ENCODE measurements at regions not wholly inside any gene's neighbourhood (a gene's known extent, or its start where the extent isn't known, plus 50 kb on each side); places are given as distances from the start of the nearest gene placed in this dataset.
"Not testable (repeated sequence)": the region's sequence is repeated elsewhere in the genome, so short reads cannot be mapped to it uniquely, and the experiment has no call there.

DNA sequence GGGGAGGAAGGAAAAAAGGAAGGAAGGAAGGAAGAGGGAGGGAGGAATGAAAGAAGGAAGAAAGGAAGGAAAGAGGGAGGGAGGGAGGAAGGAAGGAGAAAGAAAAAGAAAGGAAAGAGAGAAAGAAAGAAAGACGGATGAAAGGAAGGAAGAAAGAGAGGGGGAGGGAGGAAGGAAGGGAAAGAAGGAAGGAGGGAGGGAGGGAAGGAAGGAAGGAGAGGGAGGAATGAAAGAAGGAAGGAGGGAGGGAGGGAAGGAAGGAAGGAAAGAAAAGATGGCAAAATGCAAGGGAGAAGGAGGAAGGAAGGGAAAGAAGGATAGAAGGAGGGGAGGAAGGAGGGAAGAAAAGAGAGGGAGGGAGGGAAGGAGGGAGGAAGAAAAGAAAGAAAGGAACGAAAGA, 257.3 kb upstream of the C16orf82 start:
- no peak for DNase-seq

DNA sequence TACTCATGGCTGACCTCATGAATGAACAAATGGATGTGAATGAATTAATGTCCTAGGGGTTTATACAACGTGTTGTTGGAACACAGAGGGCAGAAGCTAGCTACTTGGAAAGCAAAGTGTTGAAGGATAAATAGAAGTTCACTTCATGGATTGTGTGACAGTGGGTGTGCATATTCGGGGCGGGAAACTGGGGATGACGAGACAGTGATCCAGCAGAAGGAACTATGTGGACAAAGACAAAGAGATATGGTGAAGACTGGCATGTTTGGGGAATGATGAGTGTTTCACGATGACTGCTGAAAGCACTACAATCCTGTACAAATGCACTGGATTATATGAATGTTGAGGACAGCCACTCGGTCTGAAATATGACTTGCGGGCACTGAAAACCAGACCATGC, 250.5 kb upstream of the C16orf82 start:
- DNase-seq, result no peak

DNA sequence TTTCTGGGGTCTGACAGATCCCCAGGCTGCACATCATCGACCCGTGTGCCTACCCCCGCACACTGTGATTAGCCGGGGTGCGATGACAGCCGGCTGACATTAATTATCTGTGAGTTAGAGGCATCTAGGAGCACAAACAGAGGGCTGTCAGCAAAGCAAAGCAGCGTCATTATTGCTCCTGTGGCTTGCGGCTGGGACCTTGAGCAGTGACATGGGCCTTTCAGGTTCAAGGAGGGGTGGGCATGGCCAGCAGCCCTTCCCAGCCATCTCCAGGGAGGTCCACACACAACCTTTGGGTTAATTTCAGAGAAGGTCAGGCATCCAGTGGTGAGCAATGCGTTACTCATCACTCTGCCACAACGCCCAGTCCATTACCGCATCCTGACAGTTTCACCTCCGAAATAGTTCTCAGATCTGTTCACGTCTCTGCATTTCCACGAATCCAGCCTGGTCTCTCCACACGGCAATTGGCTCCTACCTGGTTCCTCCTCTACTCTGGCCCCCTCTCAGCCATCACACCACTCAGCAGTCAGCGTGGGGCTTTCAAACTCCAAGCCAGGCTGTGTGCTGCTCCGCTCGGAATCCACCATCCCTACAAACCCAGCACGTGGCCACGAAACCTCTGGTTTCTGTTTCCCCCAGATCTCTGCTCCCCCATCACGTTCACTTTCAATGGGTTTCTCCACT, 249.7 kb upstream of the C16orf82 start:
- no peak for DNase-seq

DNA sequence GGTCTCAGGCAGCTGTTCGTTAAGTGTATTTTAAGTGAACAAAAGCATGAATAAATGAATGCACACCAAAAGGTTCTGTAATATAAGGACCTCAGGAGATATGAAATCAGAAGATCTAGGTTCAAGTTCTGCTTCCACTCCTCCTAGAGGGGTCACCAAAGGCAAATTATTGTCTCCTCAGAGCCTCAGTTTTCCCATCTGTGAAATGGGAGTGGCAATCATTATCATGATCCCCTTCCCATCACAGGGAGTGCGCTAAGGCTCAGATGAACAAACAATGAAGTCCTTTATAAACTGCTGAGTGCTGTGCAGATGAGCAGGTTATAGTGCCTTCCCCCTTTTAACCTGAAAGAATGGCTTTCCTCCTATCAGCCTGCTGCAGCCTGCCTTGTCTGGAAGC, 248.3 kb upstream of the C16orf82 start:
- DNase-seq, result no peak

DNA sequence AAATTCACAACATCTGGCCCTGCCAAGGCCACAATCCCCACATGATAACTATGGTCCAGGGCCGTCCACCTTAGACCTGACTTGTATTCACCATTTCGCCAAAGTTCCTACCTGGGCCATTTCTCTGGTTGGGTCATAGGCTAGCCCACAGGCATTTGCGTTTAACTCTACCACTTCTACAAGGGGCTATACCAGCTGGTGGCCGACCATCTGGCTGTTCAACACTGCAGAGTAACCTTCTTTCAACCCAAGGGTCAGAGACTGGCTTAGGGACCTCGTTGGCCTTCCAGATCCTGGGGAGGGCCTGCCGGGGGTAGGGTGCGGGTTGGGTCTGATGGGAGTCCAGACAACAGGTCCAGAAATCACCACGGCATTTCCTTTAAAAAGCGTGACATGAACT, 242.3 kb upstream of the C16orf82 start:
- DNase-seq, result no peak

DNA sequence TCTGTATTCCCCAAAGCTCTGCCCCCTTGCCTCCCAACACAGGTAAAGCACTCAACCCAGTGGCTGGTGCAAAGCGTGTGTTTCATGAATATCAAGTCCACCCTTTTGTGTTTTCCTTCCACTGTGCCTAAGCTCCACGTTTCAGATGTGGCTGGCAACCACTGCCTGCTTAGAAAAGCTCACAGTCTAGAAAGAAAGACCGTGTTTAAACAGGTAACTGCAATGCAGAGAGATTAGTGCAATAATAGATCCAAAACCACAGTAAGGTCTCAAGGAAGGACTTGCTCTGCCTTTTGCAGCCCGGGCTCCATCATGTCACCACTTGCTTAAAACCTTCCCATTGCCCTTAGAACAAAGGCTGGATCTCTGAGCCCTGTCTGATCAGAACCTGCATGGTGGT, 240.2 kb upstream of the C16orf82 start:
- no peak for DNase-seq

DNA sequence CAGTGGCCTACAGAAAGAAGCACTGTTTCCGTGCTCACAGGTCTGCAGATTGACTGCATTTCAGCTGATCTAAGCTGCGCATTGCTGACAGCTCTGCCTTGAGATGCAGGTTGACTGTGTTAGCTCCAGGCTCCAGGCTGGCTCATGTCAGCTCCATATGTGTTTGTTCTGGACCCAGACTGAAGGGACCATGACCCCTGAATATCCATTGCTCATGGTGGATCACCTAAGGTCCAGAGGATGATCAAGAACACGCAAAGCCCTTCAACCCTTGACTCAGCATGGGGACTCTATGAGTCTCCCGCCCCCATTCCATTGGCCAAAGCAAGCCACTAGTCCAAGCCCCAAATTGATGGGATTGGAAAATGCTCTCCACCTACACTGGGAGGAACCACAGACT, 239.3 kb upstream of the C16orf82 start:
- DNase-seq, result no peak

DNA sequence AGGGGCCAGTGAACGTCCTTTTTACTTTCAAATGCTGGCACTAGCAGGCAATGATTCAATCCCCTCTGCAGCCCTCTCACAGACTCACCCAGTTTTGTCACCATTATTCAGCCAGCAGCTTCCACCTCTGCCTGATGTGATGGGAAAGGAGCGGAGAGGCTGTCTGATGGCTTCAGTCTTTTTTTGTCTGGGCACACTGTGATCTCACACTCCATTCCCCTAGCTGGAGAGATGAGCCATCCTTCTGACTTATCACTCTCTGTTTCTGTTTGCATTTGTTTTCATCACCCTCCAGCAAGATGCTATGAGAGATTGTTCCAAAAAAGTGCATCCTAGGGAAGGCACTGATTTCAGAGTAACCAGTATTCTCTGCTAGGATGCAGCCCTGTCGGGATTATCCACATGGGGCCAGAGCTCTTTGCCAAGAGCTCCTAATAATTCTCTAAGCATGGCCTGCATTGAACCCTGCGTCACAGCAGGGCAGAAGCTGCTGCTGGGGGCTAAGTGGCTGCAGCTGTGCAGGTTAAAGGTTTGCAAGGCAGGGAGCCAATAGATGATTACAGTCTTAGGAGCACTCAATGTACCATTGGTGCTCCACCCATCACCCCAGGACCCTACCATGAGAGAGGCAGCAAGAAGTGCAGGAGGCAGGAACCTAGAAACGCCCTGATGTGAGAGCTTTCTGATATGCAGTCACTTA, 236.1 kb upstream of the C16orf82 start:
- DNase-seq, result no peak

DNA sequence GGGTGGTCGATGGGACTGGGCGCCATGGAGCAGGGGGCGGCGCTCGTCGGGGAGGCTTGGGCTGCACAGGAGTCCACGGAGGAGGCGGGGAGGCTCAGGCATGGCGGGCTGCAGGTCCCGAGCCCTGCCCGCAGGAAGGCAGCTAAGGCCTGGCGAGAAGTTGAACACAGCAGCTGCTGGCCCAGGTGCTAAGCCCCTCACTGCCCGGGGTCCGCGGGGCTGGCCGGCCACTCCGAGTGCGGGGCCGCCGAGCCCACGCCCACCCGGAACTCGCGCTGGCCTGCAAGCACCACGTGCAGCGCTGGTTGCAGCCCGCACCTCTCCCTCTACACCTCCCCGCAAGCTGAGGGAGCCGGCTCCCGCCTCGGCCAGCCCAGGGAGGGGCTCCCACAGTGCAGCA, 230.6 kb upstream of the C16orf82 start:
- DNase-seq, result not testable (repeated sequence)

DNA sequence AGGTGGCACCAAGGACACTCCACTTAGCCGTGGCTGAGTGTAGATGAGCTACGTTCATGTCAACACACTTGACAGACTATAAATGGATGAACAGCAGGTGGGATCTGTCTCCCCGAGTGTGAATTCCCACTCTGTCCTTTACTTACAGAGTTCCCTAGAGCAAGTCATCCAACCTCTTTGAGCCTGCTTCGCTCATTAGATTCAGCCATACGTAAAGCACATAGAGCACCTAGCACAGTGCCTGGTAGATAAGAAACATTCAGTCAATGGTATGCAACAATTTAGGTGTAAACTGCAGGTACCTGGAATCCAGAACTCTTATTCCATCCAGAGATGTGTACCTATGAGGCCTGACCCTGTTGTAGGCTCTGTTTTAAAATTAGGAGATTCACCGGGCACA, 227.8 kb upstream of the C16orf82 start:
- no peak for DNase-seq

DNA sequence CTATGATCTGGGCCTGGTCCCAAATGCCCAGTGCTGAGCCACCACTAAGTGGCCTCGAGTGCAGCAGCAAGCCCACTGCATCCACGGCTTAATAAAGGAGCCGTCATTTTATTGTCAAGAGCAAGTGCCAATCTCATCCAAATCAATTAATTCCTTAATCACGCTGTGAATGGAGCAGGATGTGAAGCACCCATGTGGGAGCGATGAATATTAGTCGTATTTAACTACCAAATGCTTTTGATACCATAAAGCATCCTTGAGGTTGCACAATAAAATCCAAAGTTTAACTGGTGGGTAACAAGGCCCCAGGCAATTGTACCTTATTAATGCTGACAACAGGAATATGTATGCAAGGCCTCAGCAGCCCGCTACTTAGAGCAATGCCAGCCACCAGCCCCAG, 226.0 kb upstream of the C16orf82 start:
- no peak for DNase-seq

DNA sequence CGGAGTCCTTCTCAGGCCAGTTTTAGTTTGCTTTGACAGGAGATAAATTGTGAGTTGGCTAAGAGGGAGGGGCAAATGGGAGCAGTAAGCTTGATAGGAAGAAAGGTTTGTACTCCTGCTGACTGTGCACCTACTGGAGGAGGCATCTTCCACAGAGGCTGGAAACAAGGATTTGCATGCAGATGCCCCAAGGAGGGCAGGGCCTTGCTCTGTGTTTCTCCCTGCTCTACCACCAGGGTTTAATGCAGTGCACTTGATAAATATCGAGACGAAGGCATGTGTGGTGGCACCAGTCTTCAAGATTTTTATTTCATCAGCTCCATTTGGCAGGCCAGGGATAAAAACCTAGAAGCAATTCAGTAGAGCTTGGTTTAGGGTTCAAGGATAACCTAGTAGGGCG, 210.5 kb upstream of the C16orf82 start:
- no peak for DNase-seq

DNA sequence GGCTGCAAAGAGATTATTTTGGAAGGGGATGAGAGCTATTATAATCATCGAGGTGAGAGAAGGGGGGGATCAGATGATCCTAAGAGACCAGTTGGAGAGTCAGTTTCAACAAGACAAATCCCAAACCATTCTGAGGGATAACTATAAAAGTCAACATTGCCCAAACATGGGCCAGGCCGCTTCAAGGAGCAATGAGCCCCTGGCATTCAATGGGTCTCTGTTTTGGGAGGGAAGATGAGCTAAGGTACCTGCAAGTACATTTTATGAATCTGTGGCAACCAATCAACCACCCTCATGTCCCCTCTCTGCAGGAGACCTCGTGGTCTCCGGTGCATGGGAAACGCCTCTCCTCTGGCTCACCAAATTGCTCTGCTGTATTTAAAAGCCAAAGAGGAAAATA, 209.9 kb upstream of the C16orf82 start:
- no peak for DNase-seq

DNA sequence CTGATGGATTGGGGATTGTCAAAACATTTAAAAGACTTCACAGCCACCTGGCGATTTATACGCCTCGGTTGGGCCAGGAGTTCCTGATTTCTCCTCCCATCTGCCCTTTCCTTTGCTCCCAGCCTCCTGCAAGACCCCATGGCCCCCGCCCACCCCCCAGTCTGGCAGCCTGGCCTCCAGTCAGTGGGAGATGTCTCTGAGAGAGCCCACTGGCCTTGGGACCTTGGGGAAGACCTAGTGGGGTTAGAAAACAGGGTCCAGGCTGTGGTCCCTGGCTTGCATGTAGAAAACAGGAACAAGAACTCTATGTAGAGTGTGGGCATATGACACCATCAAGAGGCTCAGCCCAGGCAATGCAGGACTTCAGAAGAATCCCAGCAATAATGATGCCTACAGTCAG, 209.4 kb upstream of the C16orf82 start:
- DNase-seq, result no peak

DNA sequence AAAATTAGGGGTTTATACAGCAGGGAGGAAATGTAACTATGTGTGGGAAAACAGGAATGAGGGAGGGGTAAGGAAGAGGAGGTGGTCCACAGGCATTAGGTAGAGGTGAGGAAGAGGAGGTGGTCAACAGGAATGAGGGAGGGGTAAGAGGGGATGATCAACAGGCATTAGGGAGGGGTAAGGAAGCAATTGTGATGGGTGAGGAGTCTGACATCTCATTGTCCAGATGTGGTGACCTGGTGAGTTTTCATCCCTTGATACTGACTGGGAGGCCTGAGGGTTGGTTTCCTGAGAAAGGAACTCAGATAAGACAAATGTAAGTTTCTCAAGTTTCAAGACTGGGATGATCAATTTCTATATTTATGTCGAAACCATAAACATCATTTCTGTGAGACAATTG, 206.2 kb upstream of the C16orf82 start:
- DNase-seq, result no peak

DNA sequence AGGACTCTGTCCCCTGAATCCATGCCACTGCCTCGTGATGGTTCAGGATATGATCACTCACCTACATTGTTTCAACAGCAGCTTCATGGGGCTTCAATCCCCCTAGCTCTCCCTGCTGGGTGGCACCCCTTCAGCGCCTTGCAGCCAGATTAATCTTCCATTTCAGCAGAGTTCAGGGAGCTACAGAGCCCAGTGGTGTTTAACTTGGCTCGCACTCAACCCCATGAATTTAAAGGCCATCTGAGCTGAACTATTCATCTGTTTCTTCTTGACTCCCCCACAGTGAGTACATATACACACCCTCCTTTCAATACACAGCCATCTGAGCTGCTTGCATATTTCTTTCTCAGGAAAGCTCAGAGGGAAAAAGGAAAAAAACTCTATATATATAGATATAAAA, 202.8 kb upstream of the C16orf82 start:
- DNase-seq, result no peak

DNA sequence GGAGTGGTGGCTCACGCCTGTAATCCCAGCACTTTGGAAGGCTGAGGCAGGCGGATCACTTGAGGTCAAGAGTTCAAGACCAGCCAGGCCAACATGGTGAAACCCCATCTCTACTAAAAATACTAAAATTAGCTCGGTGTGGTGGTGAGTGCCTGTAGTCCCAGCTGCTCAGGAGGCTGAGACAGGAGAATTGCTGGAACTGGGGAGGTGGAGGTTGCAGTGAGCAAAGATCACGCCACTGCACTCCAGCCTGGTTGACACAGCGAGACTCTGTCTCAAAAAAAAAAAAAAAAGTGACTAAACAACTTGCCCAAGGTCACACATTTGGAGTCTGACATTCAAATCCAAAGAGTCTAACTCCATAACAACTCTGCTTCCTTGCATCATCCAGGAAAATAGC, 192.4 kb upstream of the C16orf82 start:
- not testable (repeated sequence) for DNase-seq

DNA sequence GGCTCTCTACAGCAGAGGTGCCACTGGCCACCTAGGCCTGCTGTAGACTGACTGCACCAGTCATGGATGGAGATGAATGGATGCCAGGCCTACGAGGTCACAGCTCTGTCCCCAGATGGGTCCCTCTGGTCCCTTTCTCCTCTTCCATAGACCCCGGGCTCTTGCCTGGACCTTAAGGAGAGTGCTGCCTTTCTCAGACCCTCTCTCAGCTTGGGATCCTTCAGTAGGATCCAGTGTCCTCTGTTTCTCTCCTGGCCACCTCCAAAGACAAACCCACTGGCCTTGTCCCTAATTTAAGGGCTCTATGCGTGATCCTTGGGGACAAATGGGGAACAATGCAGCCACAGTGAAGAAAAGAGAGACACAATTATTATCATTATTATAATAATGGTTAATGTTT, 189.3 kb upstream of the C16orf82 start:
- DNase-seq, result no peak

DNA sequence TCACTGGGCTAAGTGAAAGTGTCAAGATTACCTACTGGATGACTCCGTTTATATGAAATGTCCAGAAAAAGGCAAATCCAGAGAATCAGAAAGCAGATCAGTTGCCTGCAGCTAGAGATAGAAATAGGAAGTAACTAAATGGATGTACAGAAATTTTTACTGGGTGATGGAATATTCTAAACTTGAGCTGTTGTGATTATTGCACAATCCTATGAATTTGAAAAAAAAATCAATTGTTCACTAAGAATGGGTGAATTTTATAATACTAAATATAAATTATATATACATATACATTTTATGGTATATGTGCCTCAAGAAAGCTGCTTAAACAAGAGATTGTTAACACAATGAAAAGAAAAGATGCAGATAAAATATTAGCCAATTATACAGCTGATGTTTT, 181.1 kb upstream of the C16orf82 start:
- DNase-seq, result no peak

DNA sequence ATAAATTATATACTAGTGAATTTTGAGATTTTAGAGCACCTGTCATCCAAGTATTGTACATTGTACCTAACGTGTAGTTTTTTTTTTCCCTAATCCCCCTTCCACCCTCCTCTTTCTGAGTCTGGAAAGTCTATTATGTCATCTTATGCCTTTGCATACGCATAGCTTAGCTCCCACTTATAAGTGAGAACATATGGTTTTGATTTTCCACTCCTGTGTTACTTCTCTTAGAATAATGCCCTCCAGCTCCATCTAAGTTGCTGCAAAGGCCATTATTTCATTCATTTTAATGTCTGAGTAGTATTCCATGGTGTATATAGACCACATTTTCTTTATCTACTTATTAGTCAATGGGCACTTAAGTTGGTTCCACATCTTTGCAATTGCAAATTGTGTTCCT, 177.0 kb upstream of the C16orf82 start:
- no peak for DNase-seq

DNA sequence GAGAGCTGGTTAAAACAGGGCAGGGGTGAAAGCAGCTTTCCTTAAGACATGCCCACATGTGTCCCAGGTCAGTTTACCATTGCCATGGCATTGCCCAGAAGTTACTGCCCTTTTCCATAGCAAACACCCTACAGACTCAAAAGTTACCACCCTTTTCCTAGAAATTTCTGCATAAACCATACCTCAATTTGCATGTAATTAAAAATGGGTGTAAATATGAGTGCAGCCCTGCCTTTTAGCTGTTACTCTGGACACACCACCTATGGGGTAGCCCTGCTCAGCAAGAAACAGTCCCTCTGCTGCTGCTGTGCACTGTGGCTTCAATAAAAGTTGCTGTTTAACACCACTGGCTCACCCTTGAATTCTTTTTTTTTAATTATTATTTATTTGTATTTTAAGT, 168.5 kb upstream of the C16orf82 start:
- DNase-seq, result no peak

DNA sequence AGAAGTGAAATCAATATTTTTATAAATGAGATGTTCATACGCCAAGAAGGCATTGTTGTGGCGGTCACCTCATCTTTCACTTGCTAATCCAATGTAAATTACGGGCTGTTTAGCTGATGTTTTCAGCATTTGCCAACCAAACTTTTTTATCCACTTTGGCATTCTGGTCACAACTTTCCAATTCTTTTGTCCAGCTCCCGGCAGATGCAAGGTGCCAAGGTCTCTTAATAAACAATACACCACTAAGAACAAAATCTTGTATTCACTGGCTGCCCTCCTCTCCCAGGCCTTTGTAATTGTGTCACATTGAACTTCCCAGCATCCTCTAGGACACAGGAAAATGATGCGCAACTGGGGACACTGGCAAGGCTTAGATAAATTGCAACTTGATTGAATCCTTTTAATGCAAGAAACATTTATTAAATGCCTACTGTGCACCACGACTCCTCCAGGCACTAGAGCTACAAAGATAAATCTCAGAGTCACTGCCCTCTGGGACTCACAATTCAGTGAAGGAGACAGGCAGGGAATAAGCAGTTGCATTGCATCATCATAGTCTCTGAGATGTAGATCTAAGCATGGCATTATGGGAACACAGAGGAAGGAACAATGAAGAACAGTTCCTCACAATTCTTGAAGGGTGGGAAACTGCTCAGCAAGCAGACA, 165.4 kb upstream of the C16orf82 start:
- DNase-seq, result no peak

DNA sequence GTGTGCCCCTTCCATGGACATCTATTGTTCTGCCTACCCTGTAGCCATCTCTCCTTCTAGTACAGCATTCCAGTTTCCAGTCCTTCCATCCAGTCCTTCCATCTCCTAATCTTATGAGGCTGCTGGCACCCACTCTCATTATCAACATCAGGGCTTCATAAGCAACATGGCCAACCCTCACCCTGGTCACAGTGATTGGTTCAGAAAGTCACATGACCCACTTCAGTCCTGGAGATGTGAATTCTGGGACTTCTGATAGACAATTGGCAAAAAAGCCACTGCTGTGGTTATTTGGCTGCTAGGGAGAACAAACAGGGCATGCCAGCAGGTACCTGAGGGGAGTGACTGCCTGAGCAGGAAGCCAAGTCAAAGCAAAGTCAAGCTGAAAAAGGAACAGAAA, 164.7 kb upstream of the C16orf82 start:
- no peak for DNase-seq

DNA sequence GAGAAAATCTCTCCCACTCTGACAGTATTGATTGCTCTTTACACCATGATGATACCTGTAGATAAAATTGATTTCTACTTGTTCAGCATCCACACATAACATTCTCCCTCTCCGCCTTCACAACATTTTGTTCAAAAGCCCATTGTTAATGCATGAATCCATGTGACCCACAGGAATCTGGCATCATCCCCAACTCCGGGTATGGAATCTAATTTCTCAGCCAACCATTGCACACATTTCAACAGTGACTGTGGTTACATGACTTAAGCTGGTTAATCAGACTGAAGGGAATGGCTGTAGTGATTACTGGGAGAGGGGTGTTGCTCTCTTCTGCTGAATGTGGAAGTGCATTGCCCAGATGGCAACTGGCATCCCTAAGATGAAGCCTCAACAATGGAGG, 161.4 kb upstream of the C16orf82 start:
- no peak for DNase-seq

DNA sequence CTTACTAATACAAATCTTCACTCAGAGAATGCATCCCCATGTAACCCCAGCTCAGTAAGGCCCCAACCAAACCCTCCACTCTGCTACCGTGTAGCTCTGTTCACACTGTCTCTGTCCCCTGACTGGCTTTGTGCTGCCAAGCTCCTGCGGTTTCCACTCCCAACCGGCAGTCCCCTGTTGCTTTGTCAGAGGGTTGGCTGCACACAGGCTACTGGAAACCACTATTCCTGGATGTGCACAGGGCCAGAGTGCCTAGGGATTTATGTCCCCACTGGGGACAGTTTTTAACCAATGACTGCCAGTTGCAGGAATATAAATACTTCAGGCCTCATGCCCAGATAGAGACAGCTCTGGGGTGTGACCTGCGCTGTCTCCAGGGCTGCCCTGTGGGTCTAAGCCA, 157.1 kb upstream of the C16orf82 start:
- no peak for DNase-seq
